ENCODE measurements at regions not wholly inside any gene's neighbourhood (a gene's known extent, or its start where the extent isn't known, plus 50 kb on each side); places are given as distances from the start of the nearest gene placed in this dataset.

DNA sequence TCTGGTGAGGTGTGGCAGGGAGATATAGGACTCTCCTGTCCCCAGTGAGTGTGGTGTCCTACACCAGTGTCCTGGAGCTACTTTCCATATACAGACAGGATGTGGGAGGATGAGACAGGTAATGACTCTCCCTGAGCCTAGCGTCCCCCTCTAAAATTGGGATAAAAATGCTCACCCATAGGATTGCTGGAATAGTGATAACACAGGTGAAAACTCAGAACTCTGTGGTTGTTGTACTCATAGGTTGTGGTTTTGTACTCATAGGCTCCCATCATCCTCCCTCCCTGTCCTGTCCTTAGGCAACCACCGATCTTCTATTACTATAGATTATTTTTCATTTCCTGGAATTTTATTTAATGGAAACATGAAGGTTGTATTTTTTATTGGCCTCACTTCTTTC lies 60.7 kb upstream of the NXF3 start:
- TF ChIP-seq, protein P1, sequence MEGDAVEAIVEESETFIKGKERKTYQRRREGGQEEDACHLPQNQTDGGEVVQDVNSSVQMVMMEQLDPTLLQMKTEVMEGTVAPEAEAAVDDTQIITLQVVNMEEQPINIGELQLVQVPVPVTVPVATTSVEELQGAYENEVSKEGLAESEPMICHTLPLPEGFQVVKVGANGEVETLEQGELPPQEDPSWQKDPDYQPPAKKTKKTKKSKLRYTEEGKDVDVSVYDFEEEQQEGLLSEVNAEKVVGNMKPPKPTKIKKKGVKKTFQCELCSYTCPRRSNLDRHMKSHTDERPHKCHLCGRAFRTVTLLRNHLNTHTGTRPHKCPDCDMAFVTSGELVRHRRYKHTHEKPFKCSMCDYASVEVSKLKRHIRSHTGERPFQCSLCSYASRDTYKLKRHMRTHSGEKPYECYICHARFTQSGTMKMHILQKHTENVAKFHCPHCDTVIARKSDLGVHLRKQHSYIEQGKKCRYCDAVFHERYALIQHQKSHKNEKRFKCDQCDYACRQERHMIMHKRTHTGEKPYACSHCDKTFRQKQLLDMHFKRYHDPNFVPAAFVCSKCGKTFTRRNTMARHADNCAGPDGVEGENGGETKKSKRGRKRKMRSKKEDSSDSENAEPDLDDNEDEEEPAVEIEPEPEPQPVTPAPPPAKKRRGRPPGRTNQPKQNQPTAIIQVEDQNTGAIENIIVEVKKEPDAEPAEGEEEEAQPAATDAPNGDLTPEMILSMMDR (IDR thresholded peaks at IDR 0.05; ENCODE audit: extremely low read depth in 1 of 2, insufficient read depth in 1 of 2, low read depth in 1 of 2, low read length in 2 of 2) = no peak
- no peak for TF ChIP-seq EZH2 (IDR thresholded peaks at IDR 0.05; ENCODE audit: borderline replicate concordance, low read depth, low read length, severe bottlenecking)
- TF ChIP-seq POLR2AphosphoS5 (IDR thresholded peaks at IDR 0.05; ENCODE audit: insufficient read depth, low read depth, low read length) = no peak
- TF ChIP-seq POLR2A (IDR thresholded peaks at IDR 0.05; ENCODE audit: low read depth, low read length) = no peak
- no peak for TF ChIP-seq FOS (IDR thresholded peaks at IDR 0.05; ENCODE audit: borderline replicate concordance, insufficient read depth, low read length)
- TF ChIP-seq MYC (IDR thresholded peaks at IDR 0.05; ENCODE audit: low read depth, low read length) = no peak
- TF ChIP-seq, protein P2, sequence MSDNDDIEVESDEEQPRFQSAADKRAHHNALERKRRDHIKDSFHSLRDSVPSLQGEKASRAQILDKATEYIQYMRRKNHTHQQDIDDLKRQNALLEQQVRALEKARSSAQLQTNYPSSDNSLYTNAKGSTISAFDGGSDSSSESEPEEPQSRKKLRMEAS (IDR thresholded peaks at IDR 0.05; ENCODE audit: insufficient read depth, insufficient read length) = no peak
- TF ChIP-seq JUN (IDR thresholded peaks at IDR 0.05; ENCODE audit: borderline replicate concordance, insufficient read depth, insufficient read length, low read depth) = no peak
- no peak for TF ChIP-seq GATA2 (IDR thresholded peaks at IDR 0.05; ENCODE audit: insufficient read depth, insufficient read length, low read depth, low read length)
